Posterior vena cava (tissue), 2 donors: ENCODE measurements at regions not wholly inside any gene's neighbourhood (a gene's known extent, or its start where the extent isn't known, plus 50 kb on each side); places are given as distances from the start of the nearest gene placed in this dataset.
"Not testable (repeated sequence)": the region's sequence is repeated elsewhere in the genome, so short reads cannot be mapped to it uniquely, and the experiment has no call there.

Experiments used
- DNase-seq: peaks from one replicate; pipeline ENCODE4 v3.0.0-alpha.2; 2020; ENCODE audit warnings: low spot score
- intact Hi-C, 2 donors: fragments of 100-400 bp; cut with DNase I; formaldehyde crosslinking; loops; one replicate each; pipeline versions ENCODE4 v1.14.1 to v1.14.2; 2022 to 2023
- donor health status: DM: yes; HTN: yes; CAD: no.
- donor health status: DM: yes; HTN: yes; CAD: no.

GRCh38 chr11:134861490-134862104 is 449.6 kb upstream of the B3GAT1 start:
- DNase-seq: no peak
- intact Hi-C loops: no loop called here

GRCh38 chr11:134858783-134859480 is 446.9 kb upstream of the B3GAT1 start:
- intact Hi-C loops: no loop called here
- no peak for DNase-seq

- intact Hi-C loops: no loop called here
Measured at GRCh38 chr11:134857035-134857434, 445.0 kb upstream of the B3GAT1 start.

GRCh38 chr11:134856056-134856971 is 444.3 kb upstream of the B3GAT1 start:
- intact Hi-C loops: no loop called here
- DNase-seq: no peak

More at GRCh38 chr11:134857035-134857434, 445.0 kb upstream of the B3GAT1 start:
- no peak for DNase-seq

- no peak for DNase-seq
- intact Hi-C loops: no loop called here
Measured at GRCh38 chr11:134853992-134854991, 442.2 kb upstream of the B3GAT1 start.

- DNase-seq, intact Hi-C loops: not testable (repeated sequence)
Measured at GRCh38 chr11:134851503-134852224, 439.6 kb upstream of the B3GAT1 start.

- intact Hi-C loops: no loop called here
- DNase-seq: no peak
Measured at GRCh38 chr11:134850566-134850965, 438.5 kb upstream of the B3GAT1 start.

- intact Hi-C loops: no loop called here
- DNase-seq: no peak
Measured at GRCh38 chr11:134849833-134850232, 437.8 kb upstream of the B3GAT1 start.

- intact Hi-C loops: no loop called here
- DNase-seq: no peak
Measured at GRCh38 chr11:134847083-134847715, 435.2 kb upstream of the B3GAT1 start.

- intact Hi-C loops: no loop called here
Measured at GRCh38 chr11:134846328-134847082, 434.5 kb upstream of the B3GAT1 start.

GRCh38 chr11:134845474-134846327 is 433.7 kb upstream of the B3GAT1 start:
- intact Hi-C loops: no loop called here
- no peak for DNase-seq

More at GRCh38 chr11:134846328-134847082, 434.5 kb upstream of the B3GAT1 start:
- no peak for DNase-seq

- no peak for DNase-seq
- intact Hi-C loops: no loop called here
Measured at GRCh38 chr11:134844838-134845237, 432.8 kb upstream of the B3GAT1 start.

- no peak for DNase-seq
- intact Hi-C loops: no loop called here
Measured at GRCh38 chr11:134843735-134844134, 431.7 kb upstream of the B3GAT1 start.

- intact Hi-C loops: no loop called here
Measured at GRCh38 chr11:134843020-134843419, 431.0 kb upstream of the B3GAT1 start.

GRCh38 chr11:134841972-134842371 is 429.9 kb upstream of the B3GAT1 start:
- intact Hi-C loops: no loop called here
- DNase-seq: no peak

More at GRCh38 chr11:134843020-134843419, 431.0 kb upstream of the B3GAT1 start:
- DNase-seq: no peak

- no peak for DNase-seq
- intact Hi-C loops: no loop called here
Measured at GRCh38 chr11:134841411-134841810, 429.4 kb upstream of the B3GAT1 start.
